CD4-positive, alpha-beta T cell treated with Interleukin-10 for 1 hour (primary cell): ENCODE measurements at regions not wholly inside any gene's neighbourhood (a gene's known extent, or its start where the extent isn't known, plus 50 kb on each side); places are given as distances from the start of the nearest gene placed in this dataset.

Source experiments
- DNase-seq: peaks from one replicate; pipeline ENCODE4 v3.0.0-alpha.2; 2020

DNA sequence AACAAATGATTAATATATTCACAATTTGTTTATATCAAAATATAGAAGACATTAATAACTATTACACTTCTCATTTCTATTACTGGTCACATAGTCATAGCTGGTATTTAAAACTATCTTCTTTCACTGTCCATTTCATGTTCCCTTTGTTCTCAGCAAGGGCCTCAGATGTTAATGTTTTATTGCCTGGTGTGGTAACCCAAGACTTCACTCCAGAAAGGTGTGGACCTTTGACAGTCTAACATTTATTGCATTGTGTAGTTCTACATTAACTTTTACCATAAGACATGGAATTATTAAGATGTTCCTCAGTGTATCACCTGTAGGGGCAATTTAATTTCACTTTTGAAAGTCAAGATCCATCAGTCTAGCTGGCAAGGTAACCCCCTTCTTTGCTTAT is 691.3 kb downstream of the SQOR start:
- DNase-seq, result no peak

- DNase-seq, result no peak
Measured at GRCh38 chr15:46328821-46329220, 694.0 kb downstream of the SQOR start.

GRCh38 chr15:46329876-46330275 is 695.0 kb downstream of the SQOR start:
- no peak for DNase-seq

DNA sequence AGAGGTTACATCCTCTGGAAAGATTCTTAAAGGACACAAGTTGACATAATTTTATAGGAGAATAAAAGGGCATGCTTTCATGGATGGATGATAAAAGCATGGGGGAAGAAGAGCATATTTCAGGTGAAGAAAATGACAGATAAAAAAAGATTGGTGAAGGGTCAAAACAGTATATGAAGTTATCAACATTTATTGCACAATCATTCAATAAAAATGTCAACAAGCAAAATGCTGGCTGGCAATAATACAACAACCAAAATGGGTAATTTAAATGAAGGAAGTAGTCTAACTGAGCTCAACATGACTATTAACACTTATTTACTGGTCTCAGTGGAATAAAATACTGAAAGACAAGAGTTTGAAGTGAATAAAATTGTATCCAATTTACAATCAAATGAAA is 696.7 kb downstream of the SQOR start:
- DNase-seq, result no peak

DNA sequence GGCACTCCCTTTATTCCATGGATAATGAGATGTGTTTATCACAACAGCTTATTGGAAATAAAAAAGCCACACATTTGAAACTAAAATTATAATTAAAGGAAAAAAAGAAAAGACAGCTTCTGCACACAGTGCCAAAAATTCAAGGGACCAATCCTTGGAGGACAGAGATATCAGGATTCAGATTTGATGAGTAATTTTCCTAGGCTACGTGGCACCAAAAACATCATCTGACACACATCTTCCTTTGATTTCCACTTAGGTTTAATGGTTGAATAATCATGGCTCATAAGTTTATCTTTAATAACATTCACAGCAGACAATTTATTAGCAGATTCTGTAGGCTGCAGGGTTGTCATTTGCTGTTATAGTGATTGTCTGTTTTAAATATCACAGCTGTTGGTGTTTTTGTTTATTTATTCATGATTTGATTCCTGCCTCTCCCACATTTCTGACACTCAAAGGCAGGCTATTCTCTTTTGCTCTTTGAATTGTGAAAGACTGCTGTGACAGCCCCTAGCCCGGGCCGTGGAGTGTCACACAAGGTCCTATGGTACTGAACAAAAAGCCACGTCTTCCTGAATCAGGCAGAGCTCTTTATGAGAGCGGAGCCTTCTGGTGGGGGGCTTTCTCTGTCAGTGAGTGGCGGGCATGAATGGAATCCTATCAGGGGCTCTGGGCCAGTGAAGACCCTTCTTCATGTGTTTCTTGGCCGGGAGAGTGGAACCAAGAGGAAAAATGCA is 708.5 kb downstream of the SQOR start:
- no peak for DNase-seq

DNA sequence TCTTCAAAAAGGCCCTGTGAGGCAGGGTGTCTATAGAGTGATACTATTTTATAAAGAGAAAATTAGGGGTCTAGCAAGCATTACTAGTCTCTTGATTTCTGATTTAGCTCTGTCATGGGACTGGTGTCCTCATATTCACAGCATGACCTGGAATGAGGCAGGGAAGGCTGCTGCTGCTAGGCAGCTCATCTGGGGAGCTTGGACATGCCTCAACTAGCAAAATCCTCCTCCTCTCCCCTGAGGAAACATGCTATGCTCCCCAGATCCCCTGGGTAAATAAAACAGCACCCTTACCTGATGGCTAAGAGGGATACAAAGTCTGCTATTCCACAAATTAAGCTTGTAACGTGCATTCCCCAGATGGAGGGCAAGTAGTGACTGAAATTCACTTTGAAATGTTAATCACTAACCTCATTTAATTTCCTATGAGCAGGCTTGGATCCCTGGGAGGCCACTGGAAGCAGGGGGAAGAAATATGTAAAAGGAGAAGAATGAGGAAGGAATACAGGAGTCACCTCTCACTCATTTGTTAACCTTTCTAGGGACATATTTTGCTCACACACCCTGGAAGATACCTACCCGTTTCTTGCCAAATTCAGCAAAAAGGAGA is 709.4 kb downstream of the SQOR start:
- no peak for DNase-seq

GRCh38 chr15:46344915-46345314 is 710.1 kb downstream of the SQOR start:
- DNase-seq, result no peak

- DNase-seq, result no peak
Measured at GRCh38 chr15:46354443-46354842, 719.6 kb downstream of the SQOR start.

GRCh38 chr15:46365572-46365971 is 730.7 kb downstream of the SQOR start:
- no peak for DNase-seq

- no peak for DNase-seq
Measured at GRCh38 chr15:46366360-46367007, 731.7 kb downstream of the SQOR start.

GRCh38 chr15:46383978-46384377 is 749.1 kb downstream of the SQOR start:
- DNase-seq, result no peak

DNA sequence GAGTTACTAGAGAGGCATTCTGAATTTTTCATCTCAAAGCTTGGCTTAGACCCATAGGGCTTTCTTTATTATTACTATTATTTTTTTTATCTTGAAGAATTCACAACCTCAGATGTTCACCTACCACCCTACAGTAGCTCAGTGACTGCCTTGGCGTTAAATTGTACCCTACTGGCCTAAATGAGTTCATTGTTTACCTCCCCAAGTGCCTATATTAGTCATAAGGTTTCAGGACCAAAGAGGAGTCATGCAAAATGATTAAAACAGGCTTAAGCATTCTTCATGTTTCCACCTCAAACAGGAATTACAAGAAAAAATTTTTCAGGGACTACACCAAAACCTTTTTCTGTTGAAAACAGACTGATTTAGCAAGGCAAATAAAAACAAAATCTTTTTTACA is 751.5 kb downstream of the SQOR start:
- no peak for DNase-seq

DNA sequence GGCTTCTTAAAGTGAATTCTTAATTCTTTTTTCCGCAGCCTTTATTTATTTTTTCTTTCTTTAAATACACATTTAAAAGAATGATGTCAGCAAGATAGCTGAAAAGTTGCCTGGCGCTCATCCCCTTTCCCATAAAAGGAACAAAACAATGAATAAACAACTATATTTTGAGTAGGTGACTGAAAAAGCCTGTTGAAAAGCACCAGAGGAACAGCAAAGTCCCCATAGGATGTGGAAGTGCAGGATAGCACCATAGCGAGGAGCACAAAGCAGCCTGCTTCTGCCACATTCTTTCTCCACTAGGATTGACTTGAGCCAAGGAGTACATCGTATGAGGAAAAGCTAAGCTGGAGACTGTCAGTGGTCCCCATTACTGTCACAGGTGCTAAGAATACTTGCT is 754.9 kb downstream of the SQOR start:
- DNase-seq, result no peak

GRCh38 chr15:46394463-46394862 is 759.6 kb downstream of the SQOR start:
- no peak for DNase-seq

- no peak for DNase-seq
Measured at GRCh38 chr15:46408312-46408711, 773.5 kb downstream of the SQOR start.

DNA sequence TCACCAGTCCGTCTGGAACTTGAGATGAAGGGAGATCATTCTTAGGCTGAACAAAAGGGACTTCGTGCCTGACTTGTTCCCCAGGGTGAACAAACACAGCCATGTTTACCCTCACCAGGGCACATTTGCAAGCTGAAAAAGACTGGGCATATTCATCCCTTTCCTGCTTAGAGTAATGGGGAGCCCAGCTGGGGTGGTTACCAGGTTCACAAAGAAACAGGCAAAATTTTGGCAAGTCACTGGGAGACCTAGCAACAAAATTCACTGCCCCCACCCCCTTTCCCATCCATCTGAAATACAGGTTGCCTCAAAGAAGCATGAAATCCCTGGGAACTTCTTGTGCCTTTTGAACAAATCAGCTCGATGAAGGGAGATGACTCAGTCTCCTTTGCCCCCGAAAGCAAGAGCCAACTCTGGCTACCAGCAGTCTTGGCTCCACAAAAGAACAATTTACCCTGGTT is 775.0 kb downstream of the SQOR start:
- no peak for DNase-seq

DNA sequence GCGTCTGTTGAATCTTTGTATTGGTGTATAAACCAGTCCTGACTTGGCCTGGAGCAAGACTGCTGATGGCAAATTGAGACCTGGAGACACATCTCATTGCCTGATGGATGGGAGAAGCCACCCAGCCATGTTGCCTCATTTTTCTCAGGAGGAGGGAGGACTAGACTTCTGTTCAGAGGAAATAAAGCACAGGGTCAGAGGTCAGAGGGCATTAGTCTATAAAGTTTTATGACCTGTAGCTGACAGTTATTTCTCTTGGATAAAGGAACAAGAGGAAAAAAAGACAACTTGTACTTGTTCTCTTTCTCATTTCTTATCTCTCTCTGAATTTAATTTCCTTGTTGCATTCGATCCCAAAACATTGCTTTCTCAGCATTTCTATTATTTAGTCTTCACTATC is 775.9 kb downstream of the SQOR start:
- DNase-seq, result no peak

- DNase-seq, result no peak
Measured at GRCh38 chr15:46411900-46412299, 777.1 kb downstream of the SQOR start.

DNA sequence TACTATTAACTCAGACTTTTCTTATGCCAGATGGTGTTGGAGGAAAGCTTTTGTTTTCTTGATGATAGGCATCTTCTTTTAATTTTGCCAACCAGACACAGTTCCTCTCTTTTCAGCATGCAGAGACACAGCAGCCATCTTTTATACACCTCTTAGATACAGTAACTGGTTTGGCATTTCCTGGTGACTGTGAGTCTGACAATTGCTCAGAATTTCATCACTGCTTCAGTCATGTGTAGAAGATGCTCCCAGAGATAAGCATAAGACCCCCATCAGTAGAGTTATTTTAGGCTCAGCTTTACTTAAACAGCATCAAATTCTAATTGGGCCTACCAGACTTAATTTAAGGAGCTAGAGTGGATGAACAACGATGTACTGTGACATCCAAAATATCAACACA is 779.0 kb downstream of the SQOR start:
- DNase-seq, result no peak

DNA sequence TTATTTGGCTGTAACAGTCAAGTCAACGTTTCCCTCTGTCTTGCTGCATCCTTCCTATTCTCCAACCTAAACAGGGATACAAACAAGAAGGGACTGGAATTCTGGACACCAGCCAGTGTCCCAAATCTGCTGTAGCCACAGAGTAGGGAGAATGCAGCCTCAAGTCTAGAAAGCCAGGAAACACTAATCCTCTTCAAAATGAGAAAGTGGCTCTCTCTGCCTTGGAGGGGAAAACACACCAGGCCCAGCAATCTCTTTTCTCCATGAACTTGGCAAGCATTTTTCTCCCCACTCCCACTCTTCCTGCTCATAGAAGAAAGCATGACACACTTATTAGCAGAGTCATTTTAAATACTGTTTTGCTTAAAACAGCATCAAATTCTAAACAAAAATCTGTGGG is 781.7 kb downstream of the SQOR start:
- no peak for DNase-seq

DNA sequence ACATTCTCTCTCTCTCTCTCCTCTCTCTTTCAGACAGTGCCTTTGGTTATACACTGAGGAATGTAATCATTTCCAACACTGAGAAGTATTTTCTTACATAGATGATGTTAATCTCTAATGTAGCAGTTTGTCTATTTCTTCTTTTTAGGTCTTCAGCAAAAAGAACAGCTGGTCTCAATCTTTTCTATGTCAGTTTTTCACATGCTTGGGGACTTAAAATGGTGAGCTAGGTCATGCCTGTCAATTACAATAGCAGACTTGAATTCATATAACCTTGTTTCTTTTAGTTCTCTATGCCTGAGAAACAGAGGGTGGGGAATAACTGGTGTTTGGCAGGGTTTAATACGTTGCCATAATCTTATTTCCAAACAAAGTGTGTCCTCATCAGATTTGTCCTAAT is 786.2 kb downstream of the SQOR start:
- no peak for DNase-seq

- DNase-seq, result no peak
Measured at GRCh38 chr15:46441294-46442062, 806.6 kb downstream of the SQOR start.

DNA sequence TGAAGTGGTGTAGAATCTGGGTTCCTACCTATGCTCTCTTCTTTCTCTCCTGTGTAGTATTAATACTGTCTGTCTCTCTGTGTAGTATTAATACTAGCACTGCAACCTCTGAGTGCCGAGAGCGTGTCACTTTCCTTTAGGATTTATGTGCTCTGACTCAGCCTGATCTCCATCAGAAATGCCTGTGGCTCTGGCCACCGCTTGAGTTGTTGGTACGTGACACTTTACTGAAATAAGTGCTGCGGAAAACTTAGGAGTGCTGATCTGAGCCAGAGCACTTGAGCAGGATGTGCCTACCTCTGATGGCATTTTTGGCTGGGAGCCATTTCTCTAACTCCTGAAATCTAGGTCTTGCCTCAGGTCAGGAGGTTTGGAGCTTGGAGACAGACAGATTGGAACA is 807.4 kb downstream of the SQOR start:
- DNase-seq, result no peak
